ENCODE measurements at regions not wholly inside any gene's neighbourhood (a gene's known extent, or its start where the extent isn't known, plus 50 kb on each side); places are given as distances from the start of the nearest gene placed in this dataset.

GRCh38 chr2:223450246-223450645, 151.9 kb downstream of the SCG2 start:
- TF ChIP-seq CTCF (conservative IDR thresholded peaks at IDR 0.05 in 1 of 2, IDR thresholded peaks at IDR 0.05 in 1 of 2; ENCODE audit: low read depth in 1 of 2, low read length in 2 of 2): no peak
- TF ChIP-seq EZH2 (IDR thresholded peaks at IDR 0.05; ENCODE audit: low read length, missing control alignments): no peak

Data from fibroblast of lung (primary cell).